ENCODE measurements at regions not wholly inside any gene's neighbourhood (a gene's known extent, or its start where the extent isn't known, plus 50 kb on each side); places are given as distances from the start of the nearest gene placed in this dataset.

GRCh38 chr16:49112754-49113153, 168.9 kb downstream of the CBLN1 start:
- CTCF ChIA-PET: no interaction called here
- Histone ChIP-seq H3K9me3 (ENCODE audit: control extremely low read depth in 1 of 5, control insufficient read depth in 4 of 5, insufficient read depth in 2 of 5, low read depth in 1 of 5, low read length in 4 of 5) (no peaks in the 10 kb centered on the region), H3K4me1 (ENCODE audit: control extremely low read depth in 1 of 4, control insufficient read depth in 4 of 4, insufficient read depth in 4 of 4, low read length in 3 of 4) (no peaks in the 10 kb centered on the region), H3K4me3 (ENCODE audit: control insufficient read depth in 1 of 7, extremely low read depth in 1 of 7, insufficient read depth in 4 of 7, low read depth in 2 of 7, low read length in 6 of 7) (no peak overlapping the region), H3K27me3 (replicated peaks in 2 of 5; ENCODE audit: control insufficient read depth in 4 of 5, insufficient read depth in 5 of 5, low read length in 4 of 5) (peaks cover 0 to 2% (median 0%) of the 10 kb centered on the region in 5 experiments), H3K27ac (ENCODE audit: insufficient read depth in 1 of 2, low read depth in 1 of 2, low read length in 2 of 2, poor library complexity in 1 of 2, severe bottlenecking in 2 of 2) (no peak overlapping the region), H3K36me3 (ENCODE audit: control insufficient read depth in 4 of 4, insufficient read depth in 4 of 4, low read length in 3 of 4) (no peaks in the 10 kb centered on the region)
- 65% methylated on average over 5 of the region's 5 CpGs for WGBS (ENCODE audit: insufficient coverage)
- DNase-seq: no peak
- POLR2A ChIA-PET: no interaction called here

GRCh38 chr16:49111351-49111750, 170.3 kb downstream of the CBLN1 start:
- WGBS (ENCODE audit: insufficient coverage): no CpG with 5 or more reads among the region's 1 CpG
- Histone ChIP-seq H3K36me3 (ENCODE audit: control insufficient read depth in 4 of 4, insufficient read depth in 4 of 4, low read length in 3 of 4) (no peaks in the 10 kb centered on the region), H3K9me3 (ENCODE audit: control extremely low read depth in 1 of 5, control insufficient read depth in 4 of 5, insufficient read depth in 2 of 5, low read depth in 1 of 5, low read length in 4 of 5) (no peaks in the 10 kb centered on the region), H3K4me3 (ENCODE audit: control insufficient read depth in 1 of 7, extremely low read depth in 1 of 7, insufficient read depth in 4 of 7, low read depth in 2 of 7, low read length in 6 of 7) (no peak overlapping the region), H3K27ac (ENCODE audit: insufficient read depth in 1 of 2, low read depth in 1 of 2, low read length in 2 of 2, poor library complexity in 1 of 2, severe bottlenecking in 2 of 2) (no peak overlapping the region), H3K27me3 (replicated peaks in 2 of 5; ENCODE audit: control insufficient read depth in 4 of 5, insufficient read depth in 5 of 5, low read length in 4 of 5) (peaks cover 0 to 2% (median 0%) of the 10 kb centered on the region in 5 experiments), H3K4me1 (ENCODE audit: control extremely low read depth in 1 of 4, control insufficient read depth in 4 of 4, insufficient read depth in 4 of 4, low read length in 3 of 4) (no peaks in the 10 kb centered on the region)
- DNase-seq: no peak
- POLR2A ChIA-PET: no interaction called here
- CTCF ChIA-PET: no interaction called here

DNA sequence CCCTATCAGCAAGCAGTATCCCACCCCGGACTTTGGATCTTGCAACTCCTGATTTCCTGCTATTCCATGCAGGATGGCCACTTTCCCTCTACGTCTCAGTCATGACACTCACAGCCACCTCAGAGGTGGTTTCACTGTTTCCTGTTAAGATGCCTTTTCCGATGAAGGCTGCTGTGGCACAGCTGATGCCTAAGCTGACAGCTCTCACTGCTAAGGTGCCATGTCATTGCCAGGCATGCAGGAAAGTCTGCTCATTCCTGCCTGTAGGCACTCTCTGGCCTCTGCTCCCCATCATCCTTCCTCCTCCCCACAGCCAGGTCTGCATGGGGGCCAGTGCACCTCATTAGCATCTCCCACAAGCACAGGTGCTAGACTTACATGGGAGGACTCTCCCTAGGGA, 173.0 kb downstream of the CBLN1 start:
- ChIA-PET POLR2A (no interaction called here), CTCF (no interaction called here)
- DNase-seq: no peak
- no peak overlapping the region for H3K27ac ChIP-seq (ENCODE audit: insufficient read depth in 1 of 2, low read depth in 1 of 2, low read length in 2 of 2, poor library complexity in 1 of 2, severe bottlenecking in 2 of 2)
- no peaks in the 10 kb centered on the region for H3K9me3 ChIP-seq (ENCODE audit: control extremely low read depth in 1 of 5, control insufficient read depth in 4 of 5, insufficient read depth in 2 of 5, low read depth in 1 of 5, low read length in 4 of 5)
- 63% methylated on average over 3 of the region's 3 CpGs for WGBS (ENCODE audit: insufficient coverage)
- no peak overlapping the region for H3K4me3 ChIP-seq (ENCODE audit: control insufficient read depth in 1 of 7, extremely low read depth in 1 of 7, insufficient read depth in 4 of 7, low read depth in 2 of 7, low read length in 6 of 7)
- H3K4me1 ChIP-seq (ENCODE audit: control extremely low read depth in 1 of 4, control insufficient read depth in 4 of 4, insufficient read depth in 4 of 4, low read length in 3 of 4): no peaks in the 10 kb centered on the region
- H3K36me3 ChIP-seq (ENCODE audit: control insufficient read depth in 4 of 4, insufficient read depth in 4 of 4, low read length in 3 of 4): no peaks in the 10 kb centered on the region
- peaks cover 0 to 2% (median 0%) of the 10 kb centered on the region in 5 experiments for H3K27me3 ChIP-seq (replicated peaks in 2 of 5; ENCODE audit: control insufficient read depth in 4 of 5, insufficient read depth in 5 of 5, low read length in 4 of 5)

- H3K4me1 ChIP-seq (ENCODE audit: control extremely low read depth in 1 of 4, control insufficient read depth in 4 of 4, insufficient read depth in 4 of 4, low read length in 3 of 4): no peaks in the 10 kb centered on the region
- H3K27ac ChIP-seq (ENCODE audit: insufficient read depth in 1 of 2, low read depth in 1 of 2, low read length in 2 of 2, poor library complexity in 1 of 2, severe bottlenecking in 2 of 2): no peak overlapping the region
- H3K27me3 ChIP-seq (replicated peaks in 2 of 5; ENCODE audit: control insufficient read depth in 4 of 5, insufficient read depth in 5 of 5, low read length in 4 of 5): no peaks in the 10 kb centered on the region
- CTCF ChIA-PET: no interaction called here
- no CpG with 5 or more reads among the region's 3 CpGs for WGBS (ENCODE audit: insufficient coverage)
- no peaks in the 10 kb centered on the region for H3K9me3 ChIP-seq (ENCODE audit: control extremely low read depth in 1 of 5, control insufficient read depth in 4 of 5, insufficient read depth in 2 of 5, low read depth in 1 of 5, low read length in 4 of 5)
- DNase-seq: no peak
- no peak overlapping the region for H3K4me3 ChIP-seq (ENCODE audit: control insufficient read depth in 1 of 7, extremely low read depth in 1 of 7, insufficient read depth in 4 of 7, low read depth in 2 of 7, low read length in 6 of 7)
- POLR2A ChIA-PET: no interaction called here
- no peaks in the 10 kb centered on the region for H3K36me3 ChIP-seq (ENCODE audit: control insufficient read depth in 4 of 4, insufficient read depth in 4 of 4, low read length in 3 of 4)
Observed at GRCh38 chr16:49103298-49103697, 178.3 kb downstream of the CBLN1 start.

DNA sequence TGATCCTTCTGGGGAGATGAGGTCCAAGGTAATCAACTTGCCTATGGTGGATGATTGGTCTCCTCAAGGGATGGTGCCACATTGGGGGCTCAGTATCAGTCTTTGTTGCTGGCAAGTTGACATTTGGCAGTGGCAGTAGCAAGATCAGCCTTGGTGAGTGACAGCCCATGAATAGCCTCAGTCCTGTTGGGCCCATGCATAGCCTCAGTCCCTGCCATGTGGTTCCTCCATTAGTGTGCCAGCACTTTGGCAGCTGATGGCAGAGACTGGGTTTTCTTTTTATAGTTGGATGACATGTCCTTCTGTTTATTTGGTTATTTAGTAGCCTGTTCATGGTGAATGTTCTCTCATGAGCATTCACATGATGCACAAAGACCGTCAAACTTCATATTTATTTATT, 179.6 kb downstream of the CBLN1 start:
- WGBS (ENCODE audit: insufficient coverage): 100% methylated on average over 1 of the region's 1 CpG
- no peaks in the 10 kb centered on the region for H3K27me3 ChIP-seq (replicated peaks in 2 of 5; ENCODE audit: control insufficient read depth in 4 of 5, insufficient read depth in 5 of 5, low read length in 4 of 5)
- no peak overlapping the region for H3K4me3 ChIP-seq (ENCODE audit: control insufficient read depth in 1 of 7, extremely low read depth in 1 of 7, insufficient read depth in 4 of 7, low read depth in 2 of 7, low read length in 6 of 7)
- no peaks in the 10 kb centered on the region for H3K4me1 ChIP-seq (ENCODE audit: control extremely low read depth in 1 of 4, control insufficient read depth in 4 of 4, insufficient read depth in 4 of 4, low read length in 3 of 4)
- no peak overlapping the region for H3K27ac ChIP-seq (ENCODE audit: insufficient read depth in 1 of 2, low read depth in 1 of 2, low read length in 2 of 2, poor library complexity in 1 of 2, severe bottlenecking in 2 of 2)
- ChIA-PET CTCF (no interaction called here), POLR2A (no interaction called here)
- no peaks in the 10 kb centered on the region for H3K9me3 ChIP-seq (ENCODE audit: control extremely low read depth in 1 of 5, control insufficient read depth in 4 of 5, insufficient read depth in 2 of 5, low read depth in 1 of 5, low read length in 4 of 5)
- H3K36me3 ChIP-seq (ENCODE audit: control insufficient read depth in 4 of 4, insufficient read depth in 4 of 4, low read length in 3 of 4): no peaks in the 10 kb centered on the region
- DNase-seq: no peak

DNA sequence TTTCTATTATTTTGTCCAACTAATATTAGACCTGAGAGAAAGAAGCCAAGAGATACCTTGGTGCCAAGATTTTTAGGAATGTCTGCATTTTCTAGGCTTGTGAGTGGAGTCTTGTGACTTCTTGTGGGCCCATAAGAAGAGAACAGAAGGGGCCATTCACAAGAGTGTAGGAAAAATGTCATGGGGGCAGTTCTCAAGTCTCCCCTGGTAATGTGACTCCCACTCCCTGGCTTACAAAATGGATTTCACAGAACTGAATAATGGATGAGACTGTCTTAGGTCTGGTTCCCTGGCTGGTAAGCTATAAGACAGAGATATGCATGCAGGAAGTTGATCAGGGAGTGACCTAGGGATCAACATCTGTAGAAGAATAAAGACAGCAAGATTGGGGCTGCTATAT, 181.3 kb downstream of the CBLN1 start:
- H3K4me1 ChIP-seq (ENCODE audit: control extremely low read depth in 1 of 4, control insufficient read depth in 4 of 4, insufficient read depth in 4 of 4, low read length in 3 of 4): no peaks in the 10 kb centered on the region
- no peaks in the 10 kb centered on the region for H3K36me3 ChIP-seq (ENCODE audit: control insufficient read depth in 4 of 4, insufficient read depth in 4 of 4, low read length in 3 of 4)
- no peaks in the 10 kb centered on the region for H3K9me3 ChIP-seq (ENCODE audit: control extremely low read depth in 1 of 5, control insufficient read depth in 4 of 5, insufficient read depth in 2 of 5, low read depth in 1 of 5, low read length in 4 of 5)
- H3K27me3 ChIP-seq (replicated peaks in 2 of 5; ENCODE audit: control insufficient read depth in 4 of 5, insufficient read depth in 5 of 5, low read length in 4 of 5): no peaks in the 10 kb centered on the region
- ChIA-PET POLR2A (no interaction called here), CTCF (no interaction called here)
- DNase-seq: no peak
- no peak overlapping the region for H3K4me3 ChIP-seq (ENCODE audit: control insufficient read depth in 1 of 7, extremely low read depth in 1 of 7, insufficient read depth in 4 of 7, low read depth in 2 of 7, low read length in 6 of 7)
- H3K27ac ChIP-seq (ENCODE audit: insufficient read depth in 1 of 2, low read depth in 1 of 2, low read length in 2 of 2, poor library complexity in 1 of 2, severe bottlenecking in 2 of 2): no peak overlapping the region

DNA sequence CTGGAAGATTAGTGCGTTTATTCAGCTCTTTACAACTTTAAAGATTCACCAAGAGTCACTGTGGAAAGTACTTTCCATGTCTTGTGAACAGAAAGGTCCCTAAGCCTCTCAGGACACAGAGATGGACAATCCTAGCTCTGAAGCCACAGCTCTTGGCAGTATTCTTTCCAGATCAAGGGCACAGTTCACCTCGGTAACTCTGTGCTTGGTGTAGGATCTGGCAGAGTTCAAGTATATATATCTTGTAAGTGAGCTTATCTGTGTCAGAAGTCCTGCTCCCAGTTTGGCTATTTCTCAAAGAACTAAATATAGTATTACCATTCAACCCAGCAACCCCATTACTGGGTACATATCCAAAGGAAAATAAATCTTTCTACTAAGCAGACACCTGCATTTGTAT, 183.7 kb downstream of the CBLN1 start:
- no peak overlapping the region for H3K4me3 ChIP-seq (ENCODE audit: control insufficient read depth in 1 of 7, extremely low read depth in 1 of 7, insufficient read depth in 4 of 7, low read depth in 2 of 7, low read length in 6 of 7)
- H3K9me3 ChIP-seq (ENCODE audit: control extremely low read depth in 1 of 5, control insufficient read depth in 4 of 5, insufficient read depth in 2 of 5, low read depth in 1 of 5, low read length in 4 of 5): no peaks in the 10 kb centered on the region
- no peak for DNase-seq
- CTCF ChIA-PET: no interaction called here
- no peaks in the 10 kb centered on the region for H3K36me3 ChIP-seq (ENCODE audit: control insufficient read depth in 4 of 4, insufficient read depth in 4 of 4, low read length in 3 of 4)
- 91% methylated on average over 1 of the region's 2 CpGs for WGBS (ENCODE audit: insufficient coverage)
- no peaks in the 10 kb centered on the region for H3K27me3 ChIP-seq (replicated peaks in 2 of 5; ENCODE audit: control insufficient read depth in 4 of 5, insufficient read depth in 5 of 5, low read length in 4 of 5)
- no peak overlapping the region for H3K27ac ChIP-seq (ENCODE audit: insufficient read depth in 1 of 2, low read depth in 1 of 2, low read length in 2 of 2, poor library complexity in 1 of 2, severe bottlenecking in 2 of 2)
- no peaks in the 10 kb centered on the region for H3K4me1 ChIP-seq (ENCODE audit: control extremely low read depth in 1 of 4, control insufficient read depth in 4 of 4, insufficient read depth in 4 of 4, low read length in 3 of 4)
- POLR2A ChIA-PET: no interaction called here

All from common myeloid progenitor, CD34-positive (primary cell).